T-cell (primary cell): ENCODE measurements at regions not wholly inside any gene's neighbourhood (a gene's known extent, or its start where the extent isn't known, plus 50 kb on each side); places are given as distances from the start of the nearest gene placed in this dataset.
"Not testable (repeated sequence)": the region's sequence is repeated elsewhere in the genome, so short reads cannot be mapped to it uniquely, and the experiment has no call there.

Experiments used
- ATAC-seq, 4 experiments: fragments of 200-7000 bp in 3 of 4; fragments of 150-1000 bp in 1 of 4; cut with Tn5 transposase; replicated peaks in 1 of 4; 1 replicate in 3 of 4; 2 replicates in 1 of 4; pipeline ENCODE4 v1.10.0; 2021; ENCODE audit warnings: moderate library complexity in 3 of 4, mild to moderate bottlenecking in 2 of 4, moderate number of reproducible peaks in 1 of 4
- CTCF ChIA-PET, 2 donors: fragments of 300-600 bp; sonication (Branson Sonifier 250); formaldehyde crosslinking; loops; one replicate each; lab custom pipeline; 2022; ENCODE audit warnings: antibody characterized with exemption in 2 of 2; lab: Charles Lee
- POLR2A ChIA-PET, 2 donors: fragments of 300-600 bp; sonication (Branson Sonifier 250); formaldehyde crosslinking; loops; one replicate each; lab custom pipeline; 2022; ENCODE audit warnings: antibody characterized with exemption in 2 of 2; lab: Charles Lee
- DNase-seq, 35 experiments: peaks; one replicate each; pipeline versions ENCODE4 v3.0.0 to v3.0.0-alpha.2; 2013 to 2023
- H3K27ac ChIP-seq: one replicate; pipeline ENCODE4 v1.5.1; 2013; ENCODE audit warnings: low read length
- H3K27me3 ChIP-seq, 2 experiments: replicated peaks in 1 of 2; 1 replicate in 1 of 2; 2 replicates in 1 of 2; pipeline versions ENCODE4 v1.6.1 to v1.7.0; 2013; ENCODE audit warnings: low read length in 1 of 2, mixed read lengths in 1 of 2; ENCODE audit not compliant: control insufficient read depth in 2 of 2, insufficient read depth in 2 of 2; ENCODE audit errors: extremely low read depth in 1 of 2
- H3K36me3 ChIP-seq, 2 donors: 1 replicate in 1 of 2; 2 replicates in 1 of 2; pipeline versions ENCODE4 v1.6.1 to v1.7.0; 2013; ENCODE audit warnings: low read length in 1 of 2; ENCODE audit not compliant: control insufficient read depth in 2 of 2, insufficient read depth in 1 of 2; ENCODE audit errors: extremely low read depth in 1 of 2
- H3K4me1 ChIP-seq, 2 experiments: 1 replicate in 1 of 2; 2 replicates in 1 of 2; pipeline versions ENCODE4 v1.6.1 to v1.7.0; 2013; ENCODE audit warnings: low read length in 2 of 2, mixed read lengths in 1 of 2; ENCODE audit not compliant: insufficient read depth in 2 of 2, control insufficient read depth in 1 of 2; ENCODE audit errors: extremely low read depth in 1 of 2
- H3K4me3 ChIP-seq, 2 donors: 1 replicate in 1 of 2; 2 replicates in 1 of 2; pipeline versions ENCODE4 v1.5.1 to v1.7.0; 2013; ENCODE audit warnings: mild to moderate bottlenecking in 2 of 2, low read length in 1 of 2, moderate library complexity in 1 of 2; ENCODE audit not compliant: control insufficient read depth in 1 of 2; ENCODE audit errors: extremely low read depth in 1 of 2
- H3K9me3 ChIP-seq: 2 replicates; pipeline ENCODE4 v1.7.0; 2013
- H3K27ac Mint-ChIP-seq, 2 donors: one replicate each; pipeline ENCODE4 v1.8.0; 2020 to 2021; ENCODE audit warnings: mild to moderate bottlenecking in 2 of 2, mixed read lengths in 2 of 2
- H3K27me3 Mint-ChIP-seq, 2 donors: one replicate each; pipeline ENCODE4 v1.8.0; 2021 to 2022; ENCODE audit warnings: mixed read lengths in 2 of 2
- H3K36me3 Mint-ChIP-seq: one replicate; pipeline ENCODE4 v1.8.0; 2021; ENCODE audit warnings: mixed read lengths
- H3K4me1 Mint-ChIP-seq, 3 donors: one replicate each; pipeline ENCODE4 v1.8.0; 2020 to 2022; ENCODE audit warnings: mixed read lengths in 3 of 3, mild to moderate bottlenecking in 1 of 3
- H3K4me3 Mint-ChIP-seq, 3 donors: one replicate each; pipeline ENCODE4 v1.8.0; 2020 to 2022; ENCODE audit warnings: mild to moderate bottlenecking in 3 of 3, mixed read lengths in 3 of 3, moderate library complexity in 3 of 3
- H3K9me3 Mint-ChIP-seq, 3 donors: one replicate each; pipeline ENCODE4 v1.8.0; 2020 to 2022; ENCODE audit warnings: mixed read lengths in 3 of 3
- WGBS: methylation state at CpG from one replicate; pipeline ENCODE4 v1.1.5; 2013; ENCODE audit warnings: missing lambda C conversion rate; ENCODE audit not compliant: insufficient coverage; 5-methylcytosine and 5-hydroxymethylcytosine counted together

DNA sequence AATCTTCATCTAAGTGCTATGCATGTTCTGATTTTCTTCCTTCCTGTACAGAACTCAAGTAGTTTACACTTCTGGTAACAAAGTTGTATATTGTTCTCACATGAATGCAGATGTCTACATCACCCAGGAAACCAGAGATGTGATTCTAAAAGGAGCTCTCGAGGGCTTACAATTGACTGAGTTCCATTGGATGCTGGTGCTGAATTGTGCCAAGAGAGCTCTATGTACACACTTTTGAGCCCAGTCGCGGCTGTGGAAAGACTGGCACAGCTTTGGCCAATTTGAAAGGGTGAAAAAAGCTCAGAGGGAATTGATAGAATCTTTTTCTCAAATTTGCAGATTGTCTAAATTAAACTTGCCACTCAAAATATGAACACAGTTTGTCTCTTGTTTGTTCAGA lies 340.7 kb downstream of the LMBRD1 start:
- ATAC-seq (no peak), DNase-seq (no peak)
- Mint-ChIP-seq H3K4me1 (no peaks in the 10 kb centered on the region), H3K27me3 (no peaks in the 10 kb centered on the region), H3K36me3 (no peaks in the 10 kb centered on the region), H3K4me3 (no peak overlapping the region), H3K27ac (no peak overlapping the region), H3K9me3 (peaks cover 0 to 6% (median 4%) of the 10 kb centered on the region in 3 donors)
- Histone ChIP-seq H3K9me3 (no peaks in the 10 kb centered on the region), H3K27me3 (no peaks in the 10 kb centered on the region), H3K36me3 (no peaks in the 10 kb centered on the region), H3K27ac (no peak overlapping the region), H3K4me1 (no peaks in the 10 kb centered on the region), H3K4me3 (no peak overlapping the region)
- ChIA-PET CTCF (no interaction called here), POLR2A (no interaction called here)
- WGBS = 72% methylated on average over 3 of the region's 3 CpGs

DNA sequence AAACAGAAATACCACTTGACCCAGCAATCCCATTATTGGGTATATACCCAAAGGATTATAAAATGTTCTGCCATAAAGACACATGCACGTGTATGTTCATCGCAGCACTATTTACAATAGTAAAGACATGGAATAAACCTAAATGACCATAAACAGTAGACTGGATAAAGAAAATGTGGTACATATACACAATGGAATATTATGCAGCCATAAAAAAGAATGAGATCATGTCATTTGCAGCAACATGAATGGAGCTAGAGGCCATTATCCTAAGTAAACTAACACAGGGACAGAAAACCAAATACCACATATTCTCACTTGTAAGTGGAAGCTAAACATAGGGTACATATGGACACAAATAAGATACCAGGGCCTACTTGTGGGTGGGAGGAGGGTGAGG lies 342.2 kb downstream of the LMBRD1 start:
- H3K9me3 ChIP-seq, H3K36me3 Mint-ChIP-seq, H3K36me3 ChIP-seq, H3K27ac ChIP-seq, H3K27me3 Mint-ChIP-seq, H3K27ac Mint-ChIP-seq, DNase-seq, CTCF ChIA-PET, POLR2A ChIA-PET, H3K9me3 Mint-ChIP-seq, H3K4me1 ChIP-seq, H3K27me3 ChIP-seq, H3K4me1 Mint-ChIP-seq, ATAC-seq, H3K4me3 Mint-ChIP-seq, H3K4me3 ChIP-seq: not testable (repeated sequence)
- no CpG with 5 or more reads among the region's 2 CpGs for WGBS

- not testable (repeated sequence) for H3K27me3 Mint-ChIP-seq
- 63% methylated on average over 2 of the region's 3 CpGs for WGBS
Observed at GRCh38 chr6:69450493-69450892, 346.3 kb downstream of the LMBRD1 start.

GRCh38 chr6:69449887-69450286 lies 346.9 kb downstream of the LMBRD1 start:
- no peaks in the 10 kb centered on the region for H3K36me3 Mint-ChIP-seq
- H3K36me3 ChIP-seq = no peaks in the 10 kb centered on the region
- DNase-seq (no peak), ATAC-seq (no peak)
- no peaks in the 10 kb centered on the region for H3K4me1 ChIP-seq
- ChIA-PET CTCF (no interaction called here), POLR2A (no interaction called here)
- H3K27me3 Mint-ChIP-seq = peaks cover 0 to 2% of the 10 kb centered on the region in 2 donors
- H3K4me3 ChIP-seq = no peak overlapping the region
- no peaks in the 10 kb centered on the region for H3K27me3 ChIP-seq
- 97% methylated on average over 5 of the region's 8 CpGs for WGBS
- H3K9me3 Mint-ChIP-seq = peaks cover 9 to 14% (median 9%) of the 10 kb centered on the region in 3 donors
- H3K4me3 Mint-ChIP-seq = no peak overlapping the region
- H3K27ac Mint-ChIP-seq = no peak overlapping the region
- H3K9me3 ChIP-seq = no peaks in the 10 kb centered on the region
- H3K4me1 Mint-ChIP-seq = no peaks in the 10 kb centered on the region
- H3K27ac ChIP-seq = no peak overlapping the region

More at GRCh38 chr6:69450493-69450892, 346.3 kb downstream of the LMBRD1 start:
- CTCF ChIA-PET, H3K4me1 ChIP-seq, H3K36me3 ChIP-seq, POLR2A ChIA-PET, H3K4me3 Mint-ChIP-seq, H3K36me3 Mint-ChIP-seq, H3K27ac Mint-ChIP-seq, H3K9me3 ChIP-seq, ATAC-seq, H3K4me1 Mint-ChIP-seq, DNase-seq, H3K27ac ChIP-seq, H3K4me3 ChIP-seq, H3K27me3 ChIP-seq: not testable (repeated sequence)
- H3K9me3 Mint-ChIP-seq = peaks cover 9 to 14% (median 9%) of the 10 kb centered on the region in 3 donors
